H1 (cell line): ENCODE measurements at regions not wholly inside any gene's neighbourhood (a gene's known extent, or its start where the extent isn't known, plus 50 kb on each side); places are given as distances from the start of the nearest gene placed in this dataset.

Experiments used
- CTCF ChIA-PET: fragments of 300-600 bp; sonication (Branson Sonifier 250); formaldehyde crosslinking; loops from one replicate; lab custom pipeline; 2021; ENCODE audit not compliant: partially characterized antibody; lab: Charles Lee
- POLR2A ChIA-PET: fragments of 300-600 bp; sonication (Branson Sonifier 250); formaldehyde crosslinking; loops from one replicate; lab custom pipeline; 2021; ENCODE audit warnings: inconsistent platforms; ENCODE audit not compliant: partially characterized antibody; lab: Charles Lee
- DNase-seq, 2 experiments: peaks; one replicate each; pipeline versions ENCODE4 v3.0.0 to v3.0.0-alpha.2; 2010 to 2022; ENCODE audit warnings: low spot score in 2 of 2, low read depth in 1 of 2, mixed read lengths in 1 of 2
- FAIRE-seq: peaks from 2 replicates; lab custom pipeline; 2011; peaks lifted over from hg19 to GRCh38; lab: Jason Lieb, UNC
- H2AFZ ChIP-seq: 2 replicates; pipeline ENCODE4 v1.8.1; 2012; ENCODE audit warnings: low read length, inconsistent platforms
- H2AK5ac ChIP-seq: 2 replicates; pipeline ENCODE4 v1.6.1; 2013; ENCODE audit warnings: low read depth, low read length
- H2BK120ac ChIP-seq: replicated peaks from 2 replicates; pipeline ENCODE3; 2013; ENCODE audit warnings: low read depth, low read length, inconsistent platforms
- H2BK12ac ChIP-seq: 2 replicates; pipeline ENCODE4 v1.6.1; 2013; ENCODE audit warnings: low read depth, low read length
- H2BK15ac ChIP-seq: 2 replicates; pipeline ENCODE4 v1.6.1; 2013; ENCODE audit warnings: low read length
- H2BK20ac ChIP-seq: 2 replicates; pipeline ENCODE4 v1.6.1; 2013; ENCODE audit warnings: low read length
- H2BK5ac ChIP-seq: 2 replicates; pipeline ENCODE4 v1.6.1; 2013; ENCODE audit warnings: low read depth, low read length
- H3K14ac ChIP-seq: 2 replicates; pipeline ENCODE4 v1.6.1; 2013; ENCODE audit warnings: inconsistent platforms; ENCODE audit not compliant: insufficient read length
- H3K18ac ChIP-seq: 2 replicates; pipeline ENCODE4 v1.6.1; 2013; ENCODE audit warnings: low read length; ENCODE audit errors: extremely low read depth
- H3K23ac ChIP-seq: 2 replicates; pipeline ENCODE4 v1.6.1; 2013; ENCODE audit warnings: inconsistent platforms; ENCODE audit not compliant: insufficient read length
- H3K23me2 ChIP-seq: 2 replicates; pipeline ENCODE4 v1.6.1; 2013; ENCODE audit warnings: low read depth, low read length
- H3K27ac ChIP-seq: 2 replicates; pipeline ENCODE4 v1.6.1; 2011; ENCODE audit warnings: low read depth, low read length, inconsistent platforms
- H3K27me3 ChIP-seq, 4 experiments: replicated peaks in 1 of 4; 1 replicate in 1 of 4; 2 replicates in 3 of 4; pipeline versions ENCODE4 v1.6.1 to v1.8.1; 2011 to 2013; ENCODE audit warnings: low read length in 3 of 4, mild to moderate bottlenecking in 3 of 4, inconsistent platforms in 2 of 4, mixed read lengths in 2 of 4, moderate library complexity in 1 of 4; ENCODE audit not compliant: control insufficient read depth in 3 of 4, insufficient read depth in 3 of 4; ENCODE audit errors: extremely low read depth in 1 of 4
- H3K36me3 ChIP-seq, 4 experiments: 2 replicates each; pipeline versions ENCODE4 v1.6.1 to v1.8.1; 2011 to 2013; ENCODE audit warnings: mild to moderate bottlenecking in 4 of 4, low read length in 3 of 4, moderate library complexity in 2 of 4, control low read depth in 1 of 4, inconsistent platforms in 1 of 4; ENCODE audit not compliant: insufficient read depth in 4 of 4, control insufficient read depth in 2 of 4
- H3K4ac ChIP-seq: replicated peaks from 2 replicates; pipeline ENCODE3; 2013; ENCODE audit warnings: low read length, low read depth, mixed read lengths, inconsistent platforms; ENCODE audit not compliant: insufficient read length
- H3K4me1 ChIP-seq, 4 experiments: replicated peaks in 1 of 4; 1 replicate in 1 of 4; 2 replicates in 3 of 4; pipeline versions ENCODE4 v1.6.1 to v1.8.1; 2011 to 2013; ENCODE audit warnings: low read length in 3 of 4, inconsistent platforms in 2 of 4, mixed read lengths in 1 of 4; ENCODE audit not compliant: insufficient read depth in 4 of 4, control insufficient read depth in 3 of 4
- H3K4me2 ChIP-seq, 2 experiments: 2 replicates each; pipeline versions ENCODE4 v1.6.1 to v1.8.1; 2011 to 2013; ENCODE audit warnings: low read depth in 2 of 2, low read length in 2 of 2, control low read depth in 1 of 2, inconsistent platforms in 1 of 2, mild to moderate bottlenecking in 1 of 2; ENCODE audit not compliant: insufficient read depth in 1 of 2
- H3K4me3 ChIP-seq, 4 experiments: fragments of 200-600, 300-600 bp in 1 of 4; sonication (generic), shearing (Covaris generic), sonication (Bioruptor Twin) in 1 of 4; 2 replicates each; pipeline versions ENCODE4 v1.5.1 to v1.8.1; 2011 to 2016; ENCODE audit warnings: low read length in 4 of 4, low read depth in 3 of 4, control low read depth in 2 of 4, inconsistent platforms in 2 of 4, mild to moderate bottlenecking in 2 of 4, mixed read lengths in 1 of 4, moderate library complexity in 1 of 4; ENCODE audit not compliant: insufficient read depth in 2 of 4; ENCODE audit errors: extremely low read depth in 1 of 4
- H3K56ac ChIP-seq: replicated peaks from 2 replicates; pipeline ENCODE3; 2013; ENCODE audit warnings: low read depth, mild to moderate bottlenecking, mixed read lengths, low read length, inconsistent platforms; ENCODE audit not compliant: insufficient read length
- H3K79me1 ChIP-seq: 2 replicates; pipeline ENCODE4 v1.6.1; 2013; ENCODE audit warnings: low read depth, low read length, control low read depth
- H3K79me2 ChIP-seq, 2 experiments: 2 replicates each; pipeline versions ENCODE4 v1.6.1 to v1.8.1; 2012 to 2013; ENCODE audit warnings: low read length in 2 of 2, mild to moderate bottlenecking in 2 of 2, inconsistent platforms in 1 of 2; ENCODE audit not compliant: insufficient read depth in 2 of 2, control insufficient read depth in 1 of 2
- H3K9ac ChIP-seq, 4 experiments: replicated peaks in 1 of 4; 1 replicate in 1 of 4; 2 replicates in 3 of 4; pipeline versions ENCODE4 v1.6.1 to v1.8.1; 2011 to 2013; ENCODE audit warnings: low read depth in 3 of 4, low read length in 3 of 4, control low read depth in 2 of 4, mild to moderate bottlenecking in 2 of 4, moderate library complexity in 2 of 4, inconsistent platforms in 1 of 4; ENCODE audit errors: extremely low read depth in 1 of 4
- H3K9me3 ChIP-seq, 2 experiments: 2 replicates each; pipeline versions ENCODE4 v1.6.1 to v1.8.1; 2012 to 2013; ENCODE audit warnings: mild to moderate bottlenecking in 2 of 2, moderate library complexity in 2 of 2, control low read depth in 1 of 2, inconsistent platforms in 1 of 2, low read depth in 1 of 2, low read length in 1 of 2, mixed read lengths in 1 of 2; ENCODE audit not compliant: insufficient read depth in 2 of 2
- H4K20me1 ChIP-seq, 2 experiments: replicated peaks in 1 of 2; 2 replicates each; pipeline versions ENCODE3 to v1.8.1; 2011 to 2013; ENCODE audit warnings: inconsistent platforms in 2 of 2, low read length in 2 of 2, mild to moderate bottlenecking in 1 of 2; ENCODE audit not compliant: insufficient read depth in 2 of 2, control insufficient read depth in 1 of 2
- H4K5ac ChIP-seq: 2 replicates; pipeline ENCODE4 v1.6.1; 2013; ENCODE audit warnings: low read length, low read depth, mixed read lengths, inconsistent platforms; ENCODE audit not compliant: insufficient read length
- H4K8ac ChIP-seq: 2 replicates; pipeline ENCODE4 v1.8.0; 2013; ENCODE audit warnings: mild to moderate bottlenecking, moderate library complexity, low read length, inconsistent platforms; ENCODE audit not compliant: insufficient read depth; ENCODE audit errors: extremely low read depth
- H4K91ac ChIP-seq: replicated peaks from 2 replicates; pipeline ENCODE3; 2013; ENCODE audit warnings: low read length, mixed read lengths, inconsistent platforms; ENCODE audit not compliant: insufficient read length
- BCL11A ChIP-seq, 2 experiments: IDR thresholded peaks; one replicate each; pipeline ENCODE4 v1.6.1; 2011; ENCODE audit warnings: low read depth in 2 of 2, low read length in 2 of 2, mild to moderate bottlenecking in 2 of 2
- EGR1 ChIP-seq: IDR thresholded peaks from 2 replicates; pipeline ENCODE4 v1.6.1; 2011; ENCODE audit warnings: low read depth, low read length, borderline replicate concordance
- EP300 ChIP-seq, 2 experiments: IDR thresholded peaks; 1 replicate in 1 of 2; 2 replicates in 1 of 2; pipeline ENCODE4 v1.6.1; 2011 to 2012; ENCODE audit warnings: low read depth in 2 of 2, low read length in 2 of 2, mild to moderate bottlenecking in 2 of 2, borderline replicate concordance in 1 of 2, inconsistent platforms in 1 of 2, moderate library complexity in 1 of 2
- KDM1A ChIP-seq: fragments of 200-600, 300-600 bp; sonication (generic); IDR thresholded peaks from 2 replicates; pipeline ENCODE4 v1.7.1; 2016; ENCODE audit warnings: mild to moderate bottlenecking, low read length, borderline replicate concordance
- SP1 ChIP-seq: IDR thresholded peaks from 2 replicates; pipeline ENCODE4 v1.6.1; 2011; ENCODE audit warnings: low read depth, low read length
- SUZ12 ChIP-seq: fragments of 200-600 bp; sonication (generic); IDR thresholded peaks from 2 replicates; pipeline ENCODE4 v1.6.1; 2012; ENCODE audit warnings: mild to moderate bottlenecking, inconsistent platforms, low read length, moderate library complexity, mixed read lengths
- TBP ChIP-seq: IDR thresholded peaks from 2 replicates; pipeline ENCODE4 v1.6.1; 2011; ENCODE audit warnings: low read depth, low read length, improper control_type of control experiment
- whole genome bisulfite sequencing, 2 experiments: shearing (Covaris generic) in 1 of 2; methylation state at CpG; one replicate each; pipeline versions ENCODE4 v1.1.6 to v1.1.7; 2013 to 2015; ENCODE audit warnings: low lambda C conversion rate in 2 of 2, mixed read lengths in 2 of 2, inconsistent platforms in 1 of 2, low coverage in 1 of 2, missing lambda C conversion rate in 1 of 2; ENCODE audit not compliant: insufficient replicate concordance in 2 of 2, insufficient coverage in 1 of 2, insufficient read length in 1 of 2; ENCODE audit errors: extremely low coverage in 1 of 2, missing lambda C conversion rate in 1 of 2; 5-methylcytosine and 5-hydroxymethylcytosine counted together

DNA sequence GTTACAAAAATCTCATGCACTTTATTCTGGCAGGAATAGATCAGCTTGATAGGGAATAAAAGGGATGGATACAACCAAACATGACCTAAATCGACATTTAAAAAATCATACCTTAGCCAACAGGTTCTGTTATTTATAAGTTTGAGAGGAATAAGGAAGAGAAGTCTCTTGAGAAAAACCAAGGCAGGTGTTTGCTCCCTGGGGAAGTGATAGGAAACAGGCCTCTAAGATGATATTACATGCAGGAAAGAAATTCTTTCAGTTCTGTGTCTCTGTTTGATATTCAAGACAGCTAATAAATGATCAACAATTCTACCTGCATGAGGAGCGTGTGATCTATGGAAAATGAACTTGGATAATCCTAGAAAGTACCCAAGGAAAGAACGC is 184.8 kb upstream of the ZEB2 start:
- Histone ChIP-seq H2BK120ac (no peak overlapping the region), H3K56ac (no peak overlapping the region), H3K9me3 (no peaks in the 10 kb centered on the region), H3K18ac (no peak overlapping the region), H3K9ac (no peak overlapping the region), H3K23ac (no peak overlapping the region), H3K4ac (no peak overlapping the region), H2AFZ (no peak overlapping the region), H4K91ac (no peak overlapping the region), H3K4me3 (no peak overlapping the region), H2BK15ac (no peak overlapping the region), H3K36me3 (no peaks in the 10 kb centered on the region), H4K8ac (no peak overlapping the region), H2BK12ac (no peak overlapping the region), H3K23me2 (no peaks in the 10 kb centered on the region), H3K27me3 (no peaks in the 10 kb centered on the region), H2BK5ac (no peak overlapping the region), H3K4me2 (no peak overlapping the region), H4K20me1 (no peaks in the 10 kb centered on the region), H3K4me1 (no peaks in the 10 kb centered on the region), H2BK20ac (no peak overlapping the region), H3K79me1 (no peaks in the 10 kb centered on the region), H4K5ac (no peak overlapping the region), H2AK5ac (no peak overlapping the region), H3K79me2 (no peaks in the 10 kb centered on the region), H3K27ac (no peak overlapping the region), H3K14ac (no peak overlapping the region)
- DNase-seq (no peak), FAIRE-seq (no peak)
- POLR2A ChIA-PET, result no interaction called here
- TF ChIP-seq TBP (no peak), BCL11A (IDR thresholded peaks at IDR 0.05; ENCODE audit: low read depth in 2 of 2, low read length in 2 of 2) (no peak), SUZ12 (no peak), SP1 (no peak), EP300 (IDR thresholded peaks at IDR 0.05; ENCODE audit: borderline replicate concordance in 1 of 2, low read depth in 2 of 2, low read length in 2 of 2) (no peak), EGR1 (no peak), KDM1A (no peak)
- CTCF ChIA-PET, result no interaction called here
- WGBS, 2 experiments, result 92% methylated on average over 3 of the region's 3 CpGs; no CpG with 5 or more reads in 1 of the 2 experiments
